K562 (cell line): ENCODE measurements at regions not wholly inside any gene's neighbourhood (a gene's known extent, or its start where the extent isn't known, plus 50 kb on each side); places are given as distances from the start of the nearest gene placed in this dataset.

ENCODE experiments used
- ATAC-seq: fragments of 200-7000 bp; cut with Tn5 transposase; 3 replicates; pipeline ENCODE4 v1.9.1; 2020; ENCODE audit warnings: moderate library complexity
- BruUV-seq: library from RNA; stranded (reverse); fragments of 400-500 nt; replicated peaks from 2 replicates; lab custom pipeline; 2021; lab: Mats Ljungman, UMichigan
- CTCF ChIA-PET: fragments of 300-600 bp; formaldehyde crosslinking; extraction: SDS; loops from one replicate; lab custom pipeline; 2021; ENCODE audit warnings: low intra/inter-chr PET ratio; lab: Yijun Ruan, JAX
- POLR2A ChIA-PET: fragments of 300-600, 350-650 bp; sonication (Branson Sonifier 250); formaldehyde crosslinking; extraction: SDS; loops from one replicate; lab custom pipeline; 2021; ENCODE audit warnings: antibody characterized with exemption, inconsistent platforms; lab: Yijun Ruan, JAX
- DNase-seq, 4 experiments: peaks; one replicate each; pipeline versions ENCODE4 v3.0.0 to v3.0.0-alpha.2; 2011 to 2018; ENCODE audit warnings: low spot score in 3 of 4, mixed read lengths in 3 of 4; ENCODE audit errors: extremely low read depth in 1 of 4
- FAIRE-seq: peaks from 2 replicates; lab custom pipeline; 2011; peaks lifted over from hg19 to GRCh38; lab: Jason Lieb, UNC
- H2AFZ ChIP-seq: 2 replicates; pipeline ENCODE4 v1.6.0; 2011; ENCODE audit warnings: low read depth, low read length, control low read depth, inconsistent platforms
- H3K27ac ChIP-seq: fragments of 200-600 bp; 3 replicates; pipeline ENCODE4 v1.8.0; 2011; ENCODE audit warnings: low read depth, mild to moderate bottlenecking, control low read depth, inconsistent platforms, low read length, moderate library complexity, mixed read lengths; ENCODE audit errors: extremely low read depth
- H3K27me3 ChIP-seq, 2 experiments: fragments of 300-600 bp in 1 of 2; 2 replicates in 1 of 2; 3 replicates in 1 of 2; pipeline versions ENCODE4 v1.6.0 to v1.8.0; 2011; ENCODE audit warnings: inconsistent platforms in 2 of 2, low read length in 2 of 2, mild to moderate bottlenecking in 1 of 2, mixed read lengths in 1 of 2, moderate library complexity in 1 of 2; ENCODE audit not compliant: control insufficient read depth in 2 of 2, insufficient read depth in 2 of 2
- H3K36me3 ChIP-seq: fragments of 300-600 bp; 3 replicates; pipeline ENCODE4 v1.8.0; 2011; ENCODE audit warnings: mild to moderate bottlenecking, low read length, inconsistent platforms; ENCODE audit not compliant: control insufficient read depth, insufficient read depth
- H3K4me1 ChIP-seq, 2 experiments: fragments of 200-600 bp in 1 of 2; replicated peaks in 1 of 2; 2 replicates in 1 of 2; 3 replicates in 1 of 2; pipeline versions ENCODE4 v1.5.1 to v1.8.0; 2011; ENCODE audit warnings: inconsistent platforms in 2 of 2, low read length in 2 of 2, mild to moderate bottlenecking in 1 of 2, mixed read lengths in 1 of 2, moderate library complexity in 1 of 2; ENCODE audit not compliant: control insufficient read depth in 2 of 2, insufficient read depth in 2 of 2
- H3K4me2 ChIP-seq: 2 replicates; pipeline ENCODE4 v1.6.1; 2011; ENCODE audit warnings: low read length, control low read depth, inconsistent platforms, mixed read lengths; ENCODE audit not compliant: insufficient read depth
- H3K4me3 ChIP-seq: fragments of 200-600 bp; sonication (generic), shearing (Covaris generic); 2 replicates; pipeline ENCODE4 v1.5.1; 2016; ENCODE audit warnings: control low read depth, inconsistent platforms
- H3K79me2 ChIP-seq: fragments of 200-600 bp; 3 replicates; pipeline ENCODE4 v1.8.0; 2011; ENCODE audit warnings: low read length, inconsistent platforms; ENCODE audit not compliant: control insufficient read depth, insufficient read depth
- H3K9ac ChIP-seq, 2 experiments: 2 replicates each; pipeline versions ENCODE4 v1.6.0 to v1.6.1; 2011; ENCODE audit warnings: low read depth in 2 of 2, low read length in 2 of 2, control low read depth in 1 of 2, inconsistent platforms in 1 of 2, mild to moderate bottlenecking in 1 of 2, mixed read lengths in 1 of 2; ENCODE audit not compliant: insufficient read depth in 1 of 2
- H3K9me1 ChIP-seq: one replicate; pipeline ENCODE4 v1.6.0; 2011; ENCODE audit warnings: inconsistent platforms, mild to moderate bottlenecking, low read length, moderate library complexity; ENCODE audit not compliant: control insufficient read depth, insufficient read depth
- H3K9me3 ChIP-seq: replicated peaks from 2 replicates; pipeline ENCODE4 v1.5.1; 2011; ENCODE audit warnings: low read depth, low read length, inconsistent platforms; ENCODE audit not compliant: control insufficient read depth, insufficient read depth
- H4K20me1 ChIP-seq: replicated peaks from 2 replicates; pipeline ENCODE4 v1.6.1; 2011; ENCODE audit warnings: low read length, inconsistent platforms, mixed read lengths; ENCODE audit not compliant: control insufficient read depth, insufficient read depth
- CCNT2 ChIP-seq: IDR thresholded peaks from 2 replicates; pipeline ENCODE4 v1.6.1; 2011; ENCODE audit warnings: borderline replicate concordance, low read depth, mild to moderate bottlenecking, moderate library complexity, mixed read lengths, low read length; ENCODE audit not compliant: insufficient read length; ENCODE audit errors: extremely low read depth
- ESRRA ChIP-seq: fragments of 450-650 bp; IDR thresholded peaks from 2 replicates; pipeline ENCODE4 v1.6.1; 2014; ENCODE audit warnings: low read depth, mild to moderate bottlenecking, moderate library complexity, borderline replicate concordance
- HNRNPH1 ChIP-seq: fragments of 200-400 bp; formaldehyde crosslinking; optimal IDR thresholded peaks from 2 replicates; pipeline ENCODE3; 2017; ENCODE audit warnings: low read depth, mild to moderate bottlenecking, low read length, moderate library complexity
- HNRNPK ChIP-seq: fragments of 200-400 bp; formaldehyde crosslinking; IDR thresholded peaks from one replicate; pipeline ENCODE4 v1.6.1; 2018; ENCODE audit warnings: mild to moderate bottlenecking, low read depth, low read length; ENCODE audit not compliant: poor library complexity, severe bottlenecking
- MAFK ChIP-seq: IDR thresholded peaks from 2 replicates; pipeline ENCODE4 v1.6.1; 2011; ENCODE audit warnings: low read length, improper control_type of control experiment
- PTRF ChIP-seq: fragments of 450-650 bp; IDR thresholded peaks from 2 replicates; pipeline ENCODE4 v1.6.1; 2016; ENCODE audit warnings: mild to moderate bottlenecking, missing genetic modification characterization, missing compliant biosample characterization
- SPI1 ChIP-seq: IDR thresholded peaks from 2 replicates; pipeline ENCODE4 v1.6.1; 2011; ENCODE audit warnings: low read depth, low read length, control low read depth, borderline replicate concordance
- SRF ChIP-seq, 2 experiments: fragments of 250-450, 450-650 bp in 1 of 2; sonication (Bioruptor Pico) in 1 of 2; sonication (generic) in 1 of 2; formaldehyde crosslinking; IDR thresholded peaks; 2 replicates each; pipeline versions ENCODE4 v1.5.0 to v1.5.1; 2020 to 2022; ENCODE audit warnings: mild to moderate bottlenecking in 1 of 2, missing genetic modification reagents in 1 of 2
- ZFPM2 ChIP-seq: fragments of 250-450 bp; sonication (Bioruptor Pico); IDR thresholded peaks from 2 replicates; pipeline ENCODE4 v1.5.1; 2022; ENCODE audit warnings: mild to moderate bottlenecking
- ZKSCAN3 ChIP-seq: fragments of 250-450 bp; sonication (Bioruptor Pico); IDR thresholded peaks from 2 replicates; pipeline ENCODE4 v1.4.0; 2020
- ZNF165 ChIP-seq: fragments of 250-450 bp; sonication (Bioruptor Pico); IDR thresholded peaks from 2 replicates; pipeline ENCODE4 v1.4.0; 2020; ENCODE audit warnings: borderline replicate concordance
- ZNF512 ChIP-seq: IDR thresholded peaks from 2 replicates; pipeline ENCODE4 v1.6.1; 2016; ENCODE audit warnings: missing genetic modification characterization, missing compliant biosample characterization
- ZNF77 ChIP-seq: fragments of 250-450 bp; sonication (Bioruptor Pico); IDR thresholded peaks from 2 replicates; pipeline ENCODE4 v1.5.0; 2020
- WGBS: fragments of 100-300 bp; shearing (Covaris generic); methylation state at CpG from one replicate; pipeline ENCODE4 v1.1.6; 2016; ENCODE audit warnings: low coverage, mixed read lengths; ENCODE audit not compliant: insufficient coverage; ENCODE audit errors: missing lambda C conversion rate; 5-methylcytosine and 5-hydroxymethylcytosine counted together
- in situ Hi-C: fragments of 300-500 bp; cut with MboI; formaldehyde crosslinking; loops from 4 replicates; pipeline ENCODE4 v1.15.0; 2018; ENCODE audit warnings: inconsistent platforms, mixed read lengths
- intact Hi-C: fragments of 100-400 bp; cut with micrococcal nuclease; formaldehyde crosslinking; loops from 2 replicates; pipeline ENCODE4 v1.14.2; 2022
- TF ChIP-seq, protein P1 (sequence below): fragments of 250-450 bp; sonication (Bioruptor Pico); IDR thresholded peaks from 2 replicates; pipeline ENCODE4 v1.9.0; 2021; ENCODE audit warnings: mild to moderate bottlenecking
- TF ChIP-seq, protein P2 (sequence below): fragments of 450-650 bp; formaldehyde crosslinking; IDR thresholded peaks from 2 replicates; pipeline ENCODE4 v1.4.0; 2022; ENCODE audit warnings: mild to moderate bottlenecking, moderate library complexity

DNA sequence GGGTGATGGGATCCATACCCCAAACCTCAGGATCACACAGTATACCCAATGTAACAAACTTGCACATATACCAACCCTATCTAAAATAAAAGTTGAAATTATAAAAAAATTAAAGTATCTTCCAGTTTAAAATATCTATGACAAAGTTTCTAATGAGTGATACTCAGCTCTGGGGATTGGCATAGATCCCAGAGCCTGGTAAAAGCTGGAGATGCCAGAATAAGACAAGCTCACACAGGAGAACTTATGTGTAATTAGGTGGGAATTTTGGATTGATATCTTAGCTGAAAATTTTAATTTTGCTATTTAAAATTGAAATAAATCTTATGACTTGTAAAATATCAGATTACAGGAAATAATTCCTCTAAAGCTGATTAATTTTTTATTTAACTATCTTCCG lies 686.5 kb downstream of the GABRG1 start:
- intact Hi-C loops = no loop called here
- H3K79me2 ChIP-seq = no peaks in the 10 kb centered on the region
- H3K27ac ChIP-seq = no peak overlapping the region
- ATAC-seq (no peak), DNase-seq (no peak), FAIRE-seq (no peak)
- BruUV-seq = no TSS peak
- 0% methylated on average over 1 of the region's 1 CpG for WGBS
- ChIA-PET CTCF (no interaction called here), POLR2A (no interaction called here)
- no peak overlapping the region for H2AFZ ChIP-seq
- no peaks in the 10 kb centered on the region for H3K9me1 ChIP-seq
- TF ChIP-seq ZNF512 (tag) (no peak), PTRF (tag) (no peak), CCNT2 (no peak), SPI1 (no peak), HNRNPH1 (no peak), HNRNPK (no peak), ZNF165 (CRISPR knock-in tag) (no peak), ZKSCAN3 (no peak), ESRRA (no peak), ZFPM2 (CRISPR knock-in tag) (no peak), MAFK (no peak), SRF (CRISPR knock-in tag; IDR thresholded peaks at IDR 0.05) (no peak), ZNF77 (CRISPR knock-in tag) (no peak)
- TF ChIP-seq, protein P1, sequence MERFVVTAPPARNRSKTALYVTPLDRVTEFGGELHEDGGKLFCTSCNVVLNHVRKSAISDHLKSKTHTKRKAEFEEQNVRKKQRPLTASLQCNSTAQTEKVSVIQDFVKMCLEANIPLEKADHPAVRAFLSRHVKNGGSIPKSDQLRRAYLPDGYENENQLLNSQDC (CRISPR knock-in tag) = no peak
- TF ChIP-seq, protein P2, sequence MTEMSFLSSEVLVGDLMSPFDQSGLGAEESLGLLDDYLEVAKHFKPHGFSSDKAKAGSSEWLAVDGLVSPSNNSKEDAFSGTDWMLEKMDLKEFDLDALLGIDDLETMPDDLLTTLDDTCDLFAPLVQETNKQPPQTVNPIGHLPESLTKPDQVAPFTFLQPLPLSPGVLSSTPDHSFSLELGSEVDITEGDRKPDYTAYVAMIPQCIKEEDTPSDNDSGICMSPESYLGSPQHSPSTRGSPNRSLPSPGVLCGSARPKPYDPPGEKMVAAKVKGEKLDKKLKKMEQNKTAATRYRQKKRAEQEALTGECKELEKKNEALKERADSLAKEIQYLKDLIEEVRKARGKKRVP (CRISPR knock-in tag) = no peak
- no peaks in the 10 kb centered on the region for H3K27me3 ChIP-seq
- no peaks in the 10 kb centered on the region for H3K4me1 ChIP-seq
- H3K9ac ChIP-seq = no peak overlapping the region
- H4K20me1 ChIP-seq = no peaks in the 10 kb centered on the region
- H3K4me2 ChIP-seq = no peak overlapping the region
- in situ Hi-C loops = no loop called here
- H3K9me3 ChIP-seq = no peaks in the 10 kb centered on the region
- no peaks in the 10 kb centered on the region for H3K36me3 ChIP-seq
- H3K4me3 ChIP-seq = no peak overlapping the region
